ENCODE measurements at regions not wholly inside any gene's neighbourhood (a gene's known extent, or its start where the extent isn't known, plus 50 kb on each side); places are given as distances from the start of the nearest gene placed in this dataset.

DNA sequence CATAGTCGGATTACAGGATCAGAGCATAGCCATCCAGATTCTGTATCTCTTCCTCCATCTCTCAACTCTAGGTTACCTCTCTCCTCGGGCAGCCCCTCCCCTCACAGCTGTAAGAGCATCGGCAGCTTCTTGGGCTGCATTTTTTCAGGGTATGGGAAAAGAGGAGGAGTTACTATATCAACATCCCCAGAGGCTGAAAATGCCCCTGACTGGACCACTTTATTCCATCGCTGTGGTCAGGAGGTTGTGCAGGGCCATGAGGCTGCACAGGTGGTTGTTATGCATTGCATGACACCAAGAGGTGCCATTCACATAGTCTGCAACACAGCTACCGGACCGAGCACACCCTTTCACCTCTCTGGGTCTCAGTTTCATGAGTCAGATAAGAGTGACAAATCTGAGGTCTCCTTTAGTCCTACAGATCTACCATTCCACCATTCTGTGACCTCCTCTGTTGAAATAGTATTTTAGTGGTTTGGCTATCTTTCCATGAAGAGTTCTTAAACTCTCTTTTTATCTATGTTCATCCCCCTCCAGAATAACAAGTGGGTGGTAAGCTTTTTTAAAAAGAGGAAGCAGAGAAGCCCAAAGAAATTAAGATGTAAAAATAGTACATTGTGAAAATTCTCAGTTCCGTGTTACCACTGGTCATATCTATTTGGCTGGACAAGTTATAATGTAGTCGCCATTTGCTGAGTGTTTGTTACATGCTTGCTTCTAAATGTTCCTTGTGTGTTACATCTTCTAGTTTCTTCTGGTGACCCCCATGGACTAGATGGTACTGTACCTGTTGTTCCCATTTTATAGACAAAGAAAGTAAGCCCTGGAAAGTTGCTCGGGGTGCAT is 56.6 kb upstream of the SLC1A4 start:
- TF ChIP-seq, protein P1, sequence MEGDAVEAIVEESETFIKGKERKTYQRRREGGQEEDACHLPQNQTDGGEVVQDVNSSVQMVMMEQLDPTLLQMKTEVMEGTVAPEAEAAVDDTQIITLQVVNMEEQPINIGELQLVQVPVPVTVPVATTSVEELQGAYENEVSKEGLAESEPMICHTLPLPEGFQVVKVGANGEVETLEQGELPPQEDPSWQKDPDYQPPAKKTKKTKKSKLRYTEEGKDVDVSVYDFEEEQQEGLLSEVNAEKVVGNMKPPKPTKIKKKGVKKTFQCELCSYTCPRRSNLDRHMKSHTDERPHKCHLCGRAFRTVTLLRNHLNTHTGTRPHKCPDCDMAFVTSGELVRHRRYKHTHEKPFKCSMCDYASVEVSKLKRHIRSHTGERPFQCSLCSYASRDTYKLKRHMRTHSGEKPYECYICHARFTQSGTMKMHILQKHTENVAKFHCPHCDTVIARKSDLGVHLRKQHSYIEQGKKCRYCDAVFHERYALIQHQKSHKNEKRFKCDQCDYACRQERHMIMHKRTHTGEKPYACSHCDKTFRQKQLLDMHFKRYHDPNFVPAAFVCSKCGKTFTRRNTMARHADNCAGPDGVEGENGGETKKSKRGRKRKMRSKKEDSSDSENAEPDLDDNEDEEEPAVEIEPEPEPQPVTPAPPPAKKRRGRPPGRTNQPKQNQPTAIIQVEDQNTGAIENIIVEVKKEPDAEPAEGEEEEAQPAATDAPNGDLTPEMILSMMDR (IDR thresholded peaks at IDR 0.05; ENCODE audit: low read length): no peak
- no peak for TF ChIP-seq EZH2 (IDR thresholded peaks at IDR 0.05; ENCODE audit: borderline replicate concordance, low read length)

All from OCI-LY1 (cell line).